H9 (cell line): ENCODE measurements at regions not wholly inside any gene's neighbourhood (a gene's known extent, or its start where the extent isn't known, plus 50 kb on each side); places are given as distances from the start of the nearest gene placed in this dataset.

ENCODE experiments used
- DNase-seq: peaks from one replicate; pipeline ENCODE4 v3.0.0-alpha.2; 2017
- H2AFZ ChIP-seq: one replicate; pipeline ENCODE4 v1.6.1; 2013; ENCODE audit warnings: mild to moderate bottlenecking, low read length, control low read depth, moderate library complexity
- H2AK5ac ChIP-seq: 2 replicates; pipeline ENCODE4 v1.6.1; 2013; ENCODE audit warnings: low read length, control low read depth, mixed read lengths; ENCODE audit not compliant: insufficient read length
- H2BK120ac ChIP-seq: one replicate; pipeline ENCODE4 v1.6.1; 2013; ENCODE audit warnings: low read depth, mild to moderate bottlenecking, low read length, control low read depth, inconsistent platforms; ENCODE audit not compliant: poor library complexity, severe bottlenecking
- H2BK12ac ChIP-seq: 2 replicates; pipeline ENCODE4 v1.6.1; 2013; ENCODE audit warnings: low read length, control low read depth, mixed read lengths, low read depth; ENCODE audit not compliant: insufficient read length
- H2BK15ac ChIP-seq: 2 replicates; pipeline ENCODE4 v1.6.1; 2013; ENCODE audit warnings: low read depth, low read length, control low read depth
- H2BK20ac ChIP-seq: one replicate; pipeline ENCODE4 v1.6.1; 2013; ENCODE audit warnings: low read depth, mild to moderate bottlenecking, low read length, control low read depth, inconsistent platforms; ENCODE audit not compliant: poor library complexity, severe bottlenecking
- H2BK5ac ChIP-seq: 2 replicates; pipeline ENCODE4 v1.6.1; 2013; ENCODE audit warnings: low read length, control low read depth, mixed read lengths; ENCODE audit not compliant: insufficient read length
- H3K14ac ChIP-seq: 2 replicates; pipeline ENCODE4 v1.6.1; 2013; ENCODE audit warnings: low read length, control low read depth; ENCODE audit not compliant: insufficient read depth
- H3K18ac ChIP-seq: 2 replicates; pipeline ENCODE4 v1.6.1; 2013; ENCODE audit warnings: low read depth, mild to moderate bottlenecking, mixed read lengths, low read length, control low read depth; ENCODE audit not compliant: insufficient read length
- H3K23ac ChIP-seq: 2 replicates; pipeline ENCODE4 v1.6.1; 2013; ENCODE audit warnings: low read length, control low read depth, mixed read lengths, low read depth; ENCODE audit not compliant: insufficient read length
- H3K23me2 ChIP-seq: 2 replicates; pipeline ENCODE4 v1.6.1; 2013; ENCODE audit warnings: low read depth, mild to moderate bottlenecking, mixed read lengths, low read length, control low read depth; ENCODE audit not compliant: insufficient read length, poor library complexity, severe bottlenecking
- H3K27ac ChIP-seq: 2 replicates; pipeline ENCODE4 v1.5.1; 2013; ENCODE audit warnings: low read length, control low read depth, mixed read lengths, low read depth; ENCODE audit not compliant: insufficient read length
- H3K27me3 ChIP-seq: 2 replicates; pipeline ENCODE4 v1.6.1; 2013; ENCODE audit warnings: low read length, control low read depth, inconsistent platforms; ENCODE audit not compliant: insufficient read depth
- H3K4ac ChIP-seq: 2 replicates; pipeline ENCODE4 v1.6.1; 2013; ENCODE audit warnings: low read depth, mild to moderate bottlenecking, control low read depth, inconsistent platforms, low read length, moderate library complexity
- H3K4me1 ChIP-seq: 2 replicates; pipeline ENCODE4 v1.6.1; 2013; ENCODE audit warnings: low read length, control low read depth, inconsistent platforms; ENCODE audit not compliant: insufficient read depth
- H3K4me2 ChIP-seq: 2 replicates; pipeline ENCODE4 v1.6.1; 2013; ENCODE audit warnings: low read length, control low read depth, mixed read lengths; ENCODE audit not compliant: insufficient read length, insufficient read depth
- H3K56ac ChIP-seq: 2 replicates; pipeline ENCODE4 v1.6.1; 2013; ENCODE audit warnings: low read depth, mild to moderate bottlenecking, mixed read lengths, low read length, control low read depth; ENCODE audit not compliant: insufficient read length
- H3K79me1 ChIP-seq: 2 replicates; pipeline ENCODE4 v1.6.1; 2013; ENCODE audit warnings: low read depth, mild to moderate bottlenecking, moderate library complexity, low read length, control low read depth, inconsistent platforms; ENCODE audit not compliant: insufficient read depth, poor library complexity, severe bottlenecking
- H3K79me2 ChIP-seq: 2 replicates; pipeline ENCODE4 v1.6.1; 2013; ENCODE audit warnings: low read length, control low read depth, inconsistent platforms; ENCODE audit not compliant: insufficient read depth
- H3K9ac ChIP-seq: 2 replicates; pipeline ENCODE4 v1.6.1; 2013; ENCODE audit warnings: low read length, control low read depth, mixed read lengths; ENCODE audit not compliant: insufficient read length; ENCODE audit errors: extremely low read depth
- H3K9me3 ChIP-seq: one replicate; pipeline ENCODE4 v1.6.1; 2013; ENCODE audit warnings: low read depth, low read length, inconsistent platforms; ENCODE audit not compliant: control insufficient read depth
- H3T11ph ChIP-seq: one replicate; pipeline ENCODE4 v1.6.1; 2013; ENCODE audit warnings: mild to moderate bottlenecking, low read length, control low read depth, inconsistent platforms
- H4K20me1 ChIP-seq: one replicate; pipeline ENCODE4 v1.6.1; 2013; ENCODE audit not compliant: control insufficient read depth, insufficient read length, insufficient read depth
- H4K5ac ChIP-seq: 2 replicates; pipeline ENCODE4 v1.6.1; 2013; ENCODE audit warnings: low read depth, mild to moderate bottlenecking, mixed read lengths, low read length, control low read depth; ENCODE audit not compliant: insufficient read length
- H4K8ac ChIP-seq: replicated peaks from 2 replicates; pipeline ENCODE4 v1.6.1; 2013; ENCODE audit warnings: low read length, control low read depth, mixed read lengths, low read depth; ENCODE audit not compliant: insufficient read length
- H4K91ac ChIP-seq: 2 replicates; pipeline ENCODE4 v1.6.1; 2013; ENCODE audit warnings: low read depth, mild to moderate bottlenecking, moderate library complexity, mixed read lengths, low read length, control low read depth; ENCODE audit not compliant: insufficient read length
- H3K27ac Mint-ChIP-seq, 3 experiments: 2 replicates in 2 of 3; 3 replicates in 1 of 3; pipeline ENCODE4 v1.8.0; 2020 to 2021; ENCODE audit warnings: mixed read lengths in 3 of 3, mild to moderate bottlenecking in 1 of 3, moderate library complexity in 1 of 3
- H3K27me3 Mint-ChIP-seq: 2 replicates; pipeline ENCODE4 v1.8.0; 2021; ENCODE audit warnings: low read depth, mild to moderate bottlenecking, moderate library complexity, mixed read lengths
- H3K36me3 Mint-ChIP-seq, 3 experiments: 2 replicates in 2 of 3; 3 replicates in 1 of 3; pipeline ENCODE4 v1.8.0; 2020 to 2021; ENCODE audit warnings: low read depth in 3 of 3, mixed read lengths in 3 of 3; ENCODE audit not compliant: insufficient read depth in 1 of 3
- H3K4me1 Mint-ChIP-seq, 2 experiments: 2 replicates each; pipeline ENCODE4 v1.8.0; 2020; ENCODE audit warnings: mixed read lengths in 2 of 2
- H3K4me3 Mint-ChIP-seq, 2 experiments: 2 replicates in 1 of 2; 3 replicates in 1 of 2; pipeline ENCODE4 v1.8.0; 2020 to 2021; ENCODE audit warnings: mild to moderate bottlenecking in 2 of 2, mixed read lengths in 2 of 2, moderate library complexity in 1 of 2
- H3K9me3 Mint-ChIP-seq, 2 experiments: 2 replicates in 1 of 2; 3 replicates in 1 of 2; pipeline ENCODE4 v1.8.0; 2020; ENCODE audit warnings: mild to moderate bottlenecking in 2 of 2, mixed read lengths in 2 of 2, moderate library complexity in 1 of 2
- WGBS: extraction: QIAGEN DNeasy Blood & Tissue Kit; methylation state at CpG from one replicate; pipeline ENCODE4 v1.1.7; 2013; ENCODE audit warnings: missing lambda C conversion rate, low lambda C conversion rate, mixed read lengths; ENCODE audit not compliant: insufficient read length; ENCODE audit errors: extremely low coverage; 5-methylcytosine and 5-hydroxymethylcytosine counted together
- TF ChIP-seq, protein P1 (sequence below): fragments of 200-600 bp; sonication (generic); conservative IDR thresholded peaks from 3 replicates; pipeline ENCODE4 v1.8.0; 2021; ENCODE audit warnings: antibody characterized with exemption, mild to moderate bottlenecking

DNA sequence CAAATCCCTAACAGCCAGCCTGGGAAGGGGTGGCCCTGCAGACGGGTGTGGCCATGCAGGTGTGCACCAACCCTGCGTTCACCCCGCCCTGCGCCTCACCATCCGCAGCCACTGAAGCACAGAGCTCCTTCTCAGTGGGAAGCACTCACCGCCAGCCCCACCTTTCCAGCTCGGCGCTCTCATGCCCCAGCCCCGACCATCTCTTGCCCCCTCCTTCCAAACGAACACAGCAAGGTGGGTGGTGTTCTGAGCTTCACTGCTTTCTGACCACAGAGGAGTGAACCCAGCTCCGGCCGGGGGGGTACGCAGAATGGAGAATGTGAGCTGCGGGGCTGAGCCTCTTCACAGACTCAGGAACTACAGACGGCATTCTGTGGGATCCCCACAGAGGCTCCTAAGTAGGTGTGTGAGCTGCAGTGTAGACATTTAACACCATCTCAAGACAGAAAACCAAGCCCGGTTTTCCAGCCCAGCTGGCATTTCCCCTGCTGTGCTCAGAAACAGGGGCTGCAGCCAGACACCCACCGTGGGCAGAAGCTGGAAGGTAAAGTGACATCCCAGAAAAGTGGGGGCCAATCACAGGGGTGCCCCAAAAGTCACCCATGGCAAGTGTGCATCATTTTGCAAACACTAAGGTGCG lies 88.4 kb upstream of the RTL6 start:
- no peaks in the 10 kb centered on the region for H3K79me1 ChIP-seq
- no peak overlapping the region for H3K23ac ChIP-seq
- no peak overlapping the region for H3K27ac ChIP-seq
- H3K9me3 Mint-ChIP-seq, result peaks cover 4 to 8% of the 10 kb centered on the region in 2 experiments; a peak in 4 of 5 replicates
- no peak overlapping the region for H3K4me2 ChIP-seq
- H3K27me3 Mint-ChIP-seq, result peaks cover 43% of the 10 kb centered on the region
- H3T11ph ChIP-seq, result no peak overlapping the region
- no peak overlapping the region for H3K9ac ChIP-seq
- H3K56ac ChIP-seq, result no peak overlapping the region
- H4K8ac ChIP-seq, result no peak overlapping the region
- H4K91ac ChIP-seq, result no peak overlapping the region
- H2BK15ac ChIP-seq, result no peak overlapping the region
- peaks cover 0 to 8% (median 3%) of the 10 kb centered on the region in 3 experiments; a peak in 5 of 7 replicates for H3K36me3 Mint-ChIP-seq
- no peak overlapping the region for H2AFZ ChIP-seq
- no peak overlapping the region; the same call in 1 of the 2 replicates for H3K14ac ChIP-seq
- no peak overlapping the region for H3K27ac Mint-ChIP-seq
- peaks cover 0 to 16% of the 10 kb centered on the region in 2 experiments; a peak in 2 of 4 replicates for H3K4me1 Mint-ChIP-seq
- TF ChIP-seq, protein P1, sequence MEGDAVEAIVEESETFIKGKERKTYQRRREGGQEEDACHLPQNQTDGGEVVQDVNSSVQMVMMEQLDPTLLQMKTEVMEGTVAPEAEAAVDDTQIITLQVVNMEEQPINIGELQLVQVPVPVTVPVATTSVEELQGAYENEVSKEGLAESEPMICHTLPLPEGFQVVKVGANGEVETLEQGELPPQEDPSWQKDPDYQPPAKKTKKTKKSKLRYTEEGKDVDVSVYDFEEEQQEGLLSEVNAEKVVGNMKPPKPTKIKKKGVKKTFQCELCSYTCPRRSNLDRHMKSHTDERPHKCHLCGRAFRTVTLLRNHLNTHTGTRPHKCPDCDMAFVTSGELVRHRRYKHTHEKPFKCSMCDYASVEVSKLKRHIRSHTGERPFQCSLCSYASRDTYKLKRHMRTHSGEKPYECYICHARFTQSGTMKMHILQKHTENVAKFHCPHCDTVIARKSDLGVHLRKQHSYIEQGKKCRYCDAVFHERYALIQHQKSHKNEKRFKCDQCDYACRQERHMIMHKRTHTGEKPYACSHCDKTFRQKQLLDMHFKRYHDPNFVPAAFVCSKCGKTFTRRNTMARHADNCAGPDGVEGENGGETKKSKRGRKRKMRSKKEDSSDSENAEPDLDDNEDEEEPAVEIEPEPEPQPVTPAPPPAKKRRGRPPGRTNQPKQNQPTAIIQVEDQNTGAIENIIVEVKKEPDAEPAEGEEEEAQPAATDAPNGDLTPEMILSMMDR, result no peak
- no peak overlapping the region for H4K5ac ChIP-seq
- no peak overlapping the region for H2BK12ac ChIP-seq
- H3K27me3 ChIP-seq, result no peaks in the 10 kb centered on the region
- H3K18ac ChIP-seq, result no peak overlapping the region
- no peaks in the 10 kb centered on the region for H3K4me1 ChIP-seq
- H3K9me3 ChIP-seq, result no peaks in the 10 kb centered on the region
- H3K23me2 ChIP-seq, result no peaks in the 10 kb centered on the region
- H2BK120ac ChIP-seq, result no peak overlapping the region
- no peaks in the 10 kb centered on the region for H4K20me1 ChIP-seq
- no peak for DNase-seq
- no peak overlapping the region for H3K4ac ChIP-seq
- H2BK5ac ChIP-seq, result no peak overlapping the region
- H3K79me2 ChIP-seq, result no peaks in the 10 kb centered on the region
- peak overlapping the region in 1 of 2 experiments; percentile 13; a peak in 1 of 5 replicates for H3K4me3 Mint-ChIP-seq
- no peak overlapping the region for H2BK20ac ChIP-seq
- no CpG with 5 or more reads among the region's 18 CpGs for WGBS
- H2AK5ac ChIP-seq, result no peak overlapping the region
